Thoracic aorta (tissue), 2 donors: ENCODE measurements at regions not wholly inside any gene's neighbourhood (a gene's known extent, or its start where the extent isn't known, plus 50 kb on each side); places are given as distances from the start of the nearest gene placed in this dataset.

ENCODE experiments used
- ATAC-seq: fragments of 150-250 bp; one replicate; pipeline ENCODE4 v1.8.0; 2017; ENCODE audit warnings: low read depth; ENCODE audit not compliant: insufficient number of reproducible peaks, low FRiP score
- DNase-seq: peaks from one replicate; pipeline ENCODE4 v3.0.0-alpha.2; 2020; ENCODE audit warnings: low spot score
- H3K27ac ChIP-seq, 2 donors: fragments of 200-600 bp; sonication (generic); 1 replicate in 1 of 2; 2 replicates in 1 of 2; pipeline ENCODE4 v1.5.1; 2016; ENCODE audit warnings: mild to moderate bottlenecking in 2 of 2, moderate library complexity in 2 of 2
- H3K27me3 ChIP-seq: fragments of 200-600 bp; sonication (generic); replicated peaks from 2 replicates; pipeline ENCODE4 v1.6.0; 2016; ENCODE audit warnings: mild to moderate bottlenecking; ENCODE audit not compliant: insufficient read depth
- H3K36me3 ChIP-seq: fragments of 200-600 bp; sonication (generic); one replicate; pipeline ENCODE4 v1.5.1; 2016
- H3K4me1 ChIP-seq, 2 donors: fragments of 200-600 bp; sonication (generic); 1 replicate in 1 of 2; 2 replicates in 1 of 2; pipeline versions ENCODE4 v1.5.1 to v1.6.0; 2016; ENCODE audit warnings: low read depth in 2 of 2, mild to moderate bottlenecking in 1 of 2; ENCODE audit not compliant: control insufficient read depth in 1 of 2
- H3K4me3 ChIP-seq: fragments of 200-600 bp; sonication (generic); 2 replicates; pipeline ENCODE4 v1.5.1; 2016; ENCODE audit warnings: mild to moderate bottlenecking
- H3K9me3 ChIP-seq: fragments of 200-600 bp; sonication (generic); 2 replicates; pipeline ENCODE4 v1.5.1; 2016
- TF ChIP-seq, protein P1 (sequence below): fragments of 200-600 bp; sonication (generic); IDR thresholded peaks from one replicate; pipeline ENCODE4 v1.5.1; 2019; ENCODE audit warnings: antibody characterized with exemption

DNA sequence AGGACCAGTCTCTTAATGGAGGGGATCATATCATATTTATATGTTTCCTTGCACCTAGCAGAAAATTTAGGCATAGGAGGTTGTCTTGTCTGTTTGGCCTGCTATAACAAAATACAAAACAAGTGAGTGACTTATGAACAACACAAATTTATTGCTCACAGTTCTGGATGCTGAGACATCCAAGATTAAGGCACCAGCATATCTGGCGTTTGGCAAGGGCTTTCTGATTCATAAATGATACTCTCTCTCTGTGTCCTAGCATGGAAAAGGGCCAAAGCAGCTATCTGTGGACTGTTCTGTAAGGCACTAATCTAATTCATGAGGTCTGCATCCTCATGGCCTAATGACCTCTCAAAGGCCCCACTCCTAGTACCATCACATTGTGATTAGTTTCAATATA is 683.0 kb downstream of the NR2F2 start:
- no peaks in the 10 kb centered on the region for H3K27me3 ChIP-seq
- H3K4me1 ChIP-seq, result no peaks in the 10 kb centered on the region
- ATAC-seq, result no peak
- H3K27ac ChIP-seq, result no peak overlapping the region
- no peak for DNase-seq
- TF ChIP-seq, protein P1, sequence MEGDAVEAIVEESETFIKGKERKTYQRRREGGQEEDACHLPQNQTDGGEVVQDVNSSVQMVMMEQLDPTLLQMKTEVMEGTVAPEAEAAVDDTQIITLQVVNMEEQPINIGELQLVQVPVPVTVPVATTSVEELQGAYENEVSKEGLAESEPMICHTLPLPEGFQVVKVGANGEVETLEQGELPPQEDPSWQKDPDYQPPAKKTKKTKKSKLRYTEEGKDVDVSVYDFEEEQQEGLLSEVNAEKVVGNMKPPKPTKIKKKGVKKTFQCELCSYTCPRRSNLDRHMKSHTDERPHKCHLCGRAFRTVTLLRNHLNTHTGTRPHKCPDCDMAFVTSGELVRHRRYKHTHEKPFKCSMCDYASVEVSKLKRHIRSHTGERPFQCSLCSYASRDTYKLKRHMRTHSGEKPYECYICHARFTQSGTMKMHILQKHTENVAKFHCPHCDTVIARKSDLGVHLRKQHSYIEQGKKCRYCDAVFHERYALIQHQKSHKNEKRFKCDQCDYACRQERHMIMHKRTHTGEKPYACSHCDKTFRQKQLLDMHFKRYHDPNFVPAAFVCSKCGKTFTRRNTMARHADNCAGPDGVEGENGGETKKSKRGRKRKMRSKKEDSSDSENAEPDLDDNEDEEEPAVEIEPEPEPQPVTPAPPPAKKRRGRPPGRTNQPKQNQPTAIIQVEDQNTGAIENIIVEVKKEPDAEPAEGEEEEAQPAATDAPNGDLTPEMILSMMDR, result no peak
- no peak overlapping the region for H3K4me3 ChIP-seq
- no peaks in the 10 kb centered on the region for H3K9me3 ChIP-seq
- H3K36me3 ChIP-seq, result no peaks in the 10 kb centered on the region

DNA sequence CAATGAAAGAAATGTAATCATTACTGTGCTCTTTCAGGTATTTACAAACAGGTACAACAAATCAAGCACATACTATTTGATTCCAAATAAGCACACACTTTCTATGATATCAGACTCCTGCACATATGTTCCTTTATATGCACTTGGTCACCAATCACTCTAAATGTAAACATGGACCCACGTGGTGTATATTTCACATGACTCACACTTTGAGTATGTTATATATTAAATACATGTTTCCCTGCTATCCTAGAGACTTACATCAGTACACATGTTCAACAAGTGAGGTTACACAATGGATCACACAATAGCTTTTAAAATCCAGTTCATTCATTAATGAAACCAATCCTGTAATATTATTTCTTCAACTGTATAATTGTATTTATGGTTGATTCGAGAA is 683.5 kb downstream of the NR2F2 start:
- H3K27me3 ChIP-seq, result no peaks in the 10 kb centered on the region
- H3K9me3 ChIP-seq, result no peaks in the 10 kb centered on the region
- ATAC-seq, result no peak
- H3K4me3 ChIP-seq, result no peak overlapping the region
- H3K27ac ChIP-seq, result no peak overlapping the region
- H3K4me1 ChIP-seq, result no peaks in the 10 kb centered on the region
- no peak for DNase-seq
- TF ChIP-seq, protein P1, result no peak
- no peaks in the 10 kb centered on the region for H3K36me3 ChIP-seq

DNA sequence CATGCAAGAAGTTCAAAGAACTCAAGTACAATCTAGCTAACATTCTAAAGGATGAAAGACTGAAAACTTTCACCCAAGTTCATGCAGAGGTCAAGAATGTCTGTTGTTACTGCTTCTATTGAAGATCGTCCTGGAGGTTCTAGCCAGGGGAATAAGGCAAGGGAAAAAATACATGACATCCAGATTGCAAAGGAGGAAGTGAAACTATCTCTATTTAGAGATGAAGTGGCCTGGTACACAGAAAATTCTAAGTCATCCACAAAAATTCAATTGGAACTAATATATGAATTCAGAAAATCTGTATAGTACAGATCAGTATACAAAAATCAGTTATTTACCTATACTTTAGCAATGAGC is 693.0 kb downstream of the NR2F2 start:
- no peak for DNase-seq
- H3K27me3 ChIP-seq, result no peaks in the 10 kb centered on the region
- H3K27ac ChIP-seq, result no peak overlapping the region
- no peak for ATAC-seq
- no peaks in the 10 kb centered on the region for H3K9me3 ChIP-seq
- no peak overlapping the region for H3K4me3 ChIP-seq
- TF ChIP-seq, protein P1, result no peak
- H3K4me1 ChIP-seq, result no peaks in the 10 kb centered on the region
- no peaks in the 10 kb centered on the region for H3K36me3 ChIP-seq

DNA sequence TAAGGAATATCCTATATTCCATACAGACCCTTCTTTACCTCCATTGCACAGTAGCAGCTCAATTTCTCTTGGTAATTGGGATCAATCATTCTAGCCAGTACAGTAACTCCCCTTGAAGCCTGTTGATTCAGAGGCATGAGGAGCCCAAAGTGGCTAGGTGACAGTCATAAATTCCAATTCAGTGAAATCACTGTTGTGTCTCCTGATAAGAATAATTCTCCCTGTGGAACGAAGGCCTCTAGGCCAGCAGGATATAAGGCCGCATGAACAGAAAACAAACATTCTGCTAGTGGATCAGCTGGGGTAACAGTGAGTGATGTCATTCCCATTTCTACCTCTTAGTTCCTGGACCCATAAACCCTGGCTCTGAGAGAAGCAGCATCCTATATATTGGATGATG is 696.3 kb downstream of the NR2F2 start:
- ATAC-seq (no peak), DNase-seq (no peak)
- TF ChIP-seq, protein P1, result no peak
- no peaks in the 10 kb centered on the region for H3K9me3 ChIP-seq
- H3K4me1 ChIP-seq, result no peaks in the 10 kb centered on the region
- H3K27me3 ChIP-seq, result no peaks in the 10 kb centered on the region
- H3K27ac ChIP-seq, result no peak overlapping the region
- H3K36me3 ChIP-seq, result no peaks in the 10 kb centered on the region
- H3K4me3 ChIP-seq, result no peak overlapping the region

DNA sequence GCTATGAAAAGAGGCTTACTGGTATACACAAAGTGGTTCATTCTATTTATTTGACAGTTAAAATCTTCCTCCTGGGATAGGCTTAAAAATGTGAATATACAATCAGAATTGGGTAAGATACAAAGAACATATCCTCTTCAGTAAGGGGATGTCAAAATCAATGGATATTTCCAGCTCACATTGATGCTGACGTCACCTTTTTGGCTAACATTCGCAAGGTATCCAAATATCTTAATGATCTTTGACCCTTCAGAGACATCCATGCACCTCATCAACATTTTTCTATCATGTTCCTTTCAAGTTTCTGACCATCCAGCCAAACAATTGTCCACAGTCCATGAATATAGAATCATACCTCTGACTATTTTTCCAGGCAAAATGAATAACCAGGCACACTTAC is 697.3 kb downstream of the NR2F2 start:
- no peaks in the 10 kb centered on the region for H3K9me3 ChIP-seq
- H3K4me3 ChIP-seq, result no peak overlapping the region
- no peak overlapping the region for H3K27ac ChIP-seq
- DNase-seq (no peak), ATAC-seq (no peak)
- TF ChIP-seq, protein P1, result no peak
- H3K4me1 ChIP-seq, result no peaks in the 10 kb centered on the region
- H3K27me3 ChIP-seq, result no peaks in the 10 kb centered on the region
- no peaks in the 10 kb centered on the region for H3K36me3 ChIP-seq
